ENCODE measurements at regions not wholly inside any gene's neighbourhood (a gene's known extent, or its start where the extent isn't known, plus 50 kb on each side); places are given as distances from the start of the nearest gene placed in this dataset.

DNA sequence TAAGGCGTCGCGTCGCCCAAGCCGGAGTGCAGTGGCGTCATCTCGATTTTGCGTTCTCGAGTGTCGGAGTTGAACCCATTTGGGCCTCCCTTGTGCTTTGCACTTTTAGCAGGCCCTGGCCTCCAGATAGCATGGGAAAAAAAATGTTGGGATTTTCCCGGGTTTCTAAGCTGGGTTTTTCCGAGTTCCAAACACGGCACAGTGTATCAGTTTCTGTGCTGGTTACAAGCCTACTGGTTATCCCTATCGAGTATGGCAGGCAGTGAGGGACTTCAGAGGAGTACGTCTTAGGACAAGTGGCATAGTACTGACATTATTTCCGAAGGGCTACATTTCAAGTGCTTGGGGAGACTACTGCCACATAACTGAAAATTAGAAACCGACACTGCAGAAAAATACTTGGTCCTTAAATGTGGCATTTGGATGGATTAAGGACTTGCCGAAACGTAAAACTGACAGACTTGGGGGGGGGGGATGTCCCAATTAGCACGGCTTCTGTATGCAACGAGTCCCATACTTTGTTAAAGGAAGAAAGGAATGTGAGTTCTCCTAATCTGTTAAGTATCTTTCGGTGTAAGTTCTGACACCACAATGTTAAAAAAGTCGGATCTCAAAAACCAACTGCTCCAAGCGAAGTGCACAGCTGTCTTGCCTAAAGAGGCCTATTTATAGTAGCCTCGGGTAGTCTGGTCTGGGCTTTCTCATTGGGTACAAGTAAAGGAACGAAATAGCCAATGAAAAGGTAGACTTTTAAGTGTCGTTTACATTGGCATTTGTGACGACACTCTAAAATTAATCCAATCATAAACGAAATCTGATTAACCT, 70.2 kb downstream of the HFE start:
- intact Hi-C loops (cut with DNase I; ENCODE audit: low total_unique reads) = loop anchor here (2.0 kb wide), 1 partner anchor 33 kb away; a partner anchor contains a TSS
- DNase-seq (ENCODE audit: low spot score in 2 of 2) = peak; percentile 90 to 92
- peak overlapping the region; percentile 95 for H3K4me3 ChIP-seq (ENCODE audit: low read depth, poor library complexity, severe bottlenecking)
- WGBS, 2 donors = 0 to 2% methylated on average over 29 of the region's 29 CpGs
- TF ChIP-seq POLR2A (IDR thresholded peaks at IDR 0.05) = peak in 1 of 2 donors; percentile 25
- TF ChIP-seq, protein P1, sequence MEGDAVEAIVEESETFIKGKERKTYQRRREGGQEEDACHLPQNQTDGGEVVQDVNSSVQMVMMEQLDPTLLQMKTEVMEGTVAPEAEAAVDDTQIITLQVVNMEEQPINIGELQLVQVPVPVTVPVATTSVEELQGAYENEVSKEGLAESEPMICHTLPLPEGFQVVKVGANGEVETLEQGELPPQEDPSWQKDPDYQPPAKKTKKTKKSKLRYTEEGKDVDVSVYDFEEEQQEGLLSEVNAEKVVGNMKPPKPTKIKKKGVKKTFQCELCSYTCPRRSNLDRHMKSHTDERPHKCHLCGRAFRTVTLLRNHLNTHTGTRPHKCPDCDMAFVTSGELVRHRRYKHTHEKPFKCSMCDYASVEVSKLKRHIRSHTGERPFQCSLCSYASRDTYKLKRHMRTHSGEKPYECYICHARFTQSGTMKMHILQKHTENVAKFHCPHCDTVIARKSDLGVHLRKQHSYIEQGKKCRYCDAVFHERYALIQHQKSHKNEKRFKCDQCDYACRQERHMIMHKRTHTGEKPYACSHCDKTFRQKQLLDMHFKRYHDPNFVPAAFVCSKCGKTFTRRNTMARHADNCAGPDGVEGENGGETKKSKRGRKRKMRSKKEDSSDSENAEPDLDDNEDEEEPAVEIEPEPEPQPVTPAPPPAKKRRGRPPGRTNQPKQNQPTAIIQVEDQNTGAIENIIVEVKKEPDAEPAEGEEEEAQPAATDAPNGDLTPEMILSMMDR (IDR thresholded peaks at IDR 0.05) = no peak

DNA sequence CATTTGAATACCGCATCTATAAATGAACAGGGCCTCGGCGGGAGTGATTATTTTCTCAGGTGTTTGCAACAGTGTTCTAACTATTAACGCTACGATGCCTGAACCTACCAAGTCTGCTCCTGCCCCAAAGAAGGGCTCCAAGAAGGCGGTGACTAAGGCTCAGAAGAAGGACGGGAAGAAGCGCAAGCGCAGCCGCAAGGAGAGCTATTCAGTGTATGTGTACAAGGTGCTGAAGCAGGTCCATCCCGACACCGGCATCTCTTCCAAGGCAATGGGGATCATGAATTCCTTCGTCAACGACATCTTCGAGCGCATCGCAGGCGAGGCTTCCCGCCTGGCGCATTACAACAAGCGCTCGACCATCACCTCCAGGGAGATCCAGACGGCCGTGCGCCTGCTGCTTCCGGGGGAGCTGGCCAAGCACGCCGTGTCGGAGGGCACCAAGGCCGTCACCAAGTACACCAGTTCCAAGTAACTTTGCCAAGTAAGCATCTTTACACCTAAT, 70.9 kb downstream of the HFE start:
- peak in 1 of 2 donors; percentile 96 for DNase-seq (ENCODE audit: low spot score in 2 of 2)
- peak overlapping the region; percentile 63 for H3K4me3 ChIP-seq (ENCODE audit: low read depth, poor library complexity, severe bottlenecking)
- intact Hi-C loops (cut with DNase I; ENCODE audit: low total_unique reads) = loop anchor here (2.0 kb wide), 1 partner anchor 33 kb away; a partner anchor contains a TSS
- 0% methylated on average over 30 of the region's 30 CpGs for WGBS, 2 donors
- TF ChIP-seq, protein P1 (IDR thresholded peaks at IDR 0.05) = no peak
- TF ChIP-seq POLR2A (IDR thresholded peaks at IDR 0.05) = peak in 1 of 2 donors; percentile 84

DNA sequence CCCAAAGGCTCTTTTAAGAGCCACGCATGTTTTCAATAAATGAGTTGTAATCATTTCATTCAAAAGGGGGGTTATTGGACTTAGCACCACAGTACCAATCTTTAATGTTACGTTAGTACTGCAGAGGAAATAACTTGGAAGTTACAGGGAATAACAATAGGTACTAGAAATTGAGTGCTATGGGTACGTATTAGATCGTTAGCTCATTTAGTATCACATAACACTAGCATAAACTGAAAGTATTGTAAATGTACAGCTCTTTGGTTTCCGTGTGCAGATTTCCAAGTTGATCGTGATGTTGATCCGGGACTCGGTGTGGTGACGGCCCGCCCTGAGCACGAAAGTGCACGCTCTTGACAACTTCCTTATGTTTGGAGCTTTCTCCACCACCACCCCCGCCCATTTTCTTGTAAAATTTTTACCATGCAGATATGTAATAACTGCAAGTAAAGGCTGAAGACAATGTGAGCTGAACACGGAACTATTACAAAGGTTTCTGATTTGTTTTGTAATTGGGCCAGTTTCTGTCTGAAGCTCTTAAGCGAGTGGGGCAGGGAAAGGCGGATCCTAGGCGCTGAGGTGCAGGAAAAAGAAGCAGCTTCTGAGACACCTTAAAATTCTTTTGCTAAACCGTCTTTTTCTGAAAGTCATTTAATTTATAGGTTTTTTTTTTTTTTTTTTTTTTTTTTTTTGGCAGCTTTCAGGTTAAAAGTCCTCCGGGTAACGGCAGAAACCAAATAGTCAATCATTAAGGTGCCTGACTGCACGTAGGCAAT, 71.5 kb downstream of the HFE start:
- DNase-seq (ENCODE audit: low spot score in 2 of 2) = peak; percentile 77 to 93

DNA sequence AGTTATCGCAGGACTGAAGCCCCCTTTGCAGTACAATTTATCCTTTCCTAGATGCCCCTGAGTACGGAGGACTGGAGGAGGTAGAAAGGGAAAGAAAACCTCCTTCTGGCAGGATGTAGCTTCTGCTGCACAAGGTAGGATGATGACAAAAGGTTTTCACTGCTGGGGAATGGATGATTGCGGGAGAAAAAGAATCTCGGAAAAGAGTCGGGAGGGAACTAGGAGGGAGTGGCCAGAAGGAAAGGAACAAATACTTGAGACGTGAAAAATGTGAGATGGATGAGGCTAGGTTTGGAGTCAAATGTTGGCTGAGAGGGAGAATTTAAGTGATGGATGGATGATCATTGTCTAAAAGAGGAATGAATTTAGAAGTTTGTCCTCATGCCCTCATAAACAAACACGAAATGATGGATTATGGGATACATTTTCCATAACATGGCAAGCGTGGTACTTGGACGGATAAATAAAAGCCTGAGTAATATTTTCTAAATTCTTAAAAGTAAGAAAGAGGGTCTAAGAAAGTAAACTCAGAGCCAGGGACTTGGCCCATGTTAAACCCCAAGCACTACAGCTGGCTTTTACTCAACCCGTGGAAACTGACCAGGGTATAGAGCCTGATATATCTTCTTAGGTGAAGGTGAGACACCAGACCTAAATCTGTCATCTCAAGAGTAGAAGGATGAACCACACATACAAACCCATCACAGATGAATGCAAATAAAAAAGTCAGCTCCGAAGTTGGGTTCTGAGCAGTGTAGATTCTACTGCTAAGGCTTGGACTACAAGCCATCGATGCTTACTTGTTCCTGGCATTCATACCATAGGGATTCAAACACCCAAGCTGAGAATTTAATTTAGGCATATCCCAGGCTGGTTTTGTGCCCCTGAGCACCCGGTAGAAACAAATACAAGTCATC, 72.4 kb downstream of the HFE start:
- intact Hi-C loops (cut with DNase I; ENCODE audit: low total_unique reads) = loop anchor here (2.0 kb wide), 1 partner anchor 35 kb away; a partner anchor contains a TSS
- peak overlapping the region; percentile 63 for H3K4me3 ChIP-seq (ENCODE audit: low read depth, poor library complexity, severe bottlenecking)
- no peak for DNase-seq (ENCODE audit: low spot score in 2 of 2)
- TF ChIP-seq POLR2A (IDR thresholded peaks at IDR 0.05) = no peak
- TF ChIP-seq, protein P1 (IDR thresholded peaks at IDR 0.05) = no peak
- 21% methylated on average over 13 of the region's 13 CpGs for WGBS, 2 donors

More for the DNA sequence above, 71.5 kb downstream of the HFE start:
- TF ChIP-seq, protein P1 (IDR thresholded peaks at IDR 0.05) = no peak
- TF ChIP-seq POLR2A (IDR thresholded peaks at IDR 0.05) = no peak
- H3K4me3 ChIP-seq (ENCODE audit: low read depth, poor library complexity, severe bottlenecking) = peak overlapping the region; percentile 63
- WGBS, 2 donors = 0% methylated on average over 21 of the region's 21 CpGs
- intact Hi-C loops (cut with DNase I; ENCODE audit: low total_unique reads) = loop anchor here (2.0 kb wide), 1 partner anchor 34 kb away; a partner anchor contains a TSS

DNA sequence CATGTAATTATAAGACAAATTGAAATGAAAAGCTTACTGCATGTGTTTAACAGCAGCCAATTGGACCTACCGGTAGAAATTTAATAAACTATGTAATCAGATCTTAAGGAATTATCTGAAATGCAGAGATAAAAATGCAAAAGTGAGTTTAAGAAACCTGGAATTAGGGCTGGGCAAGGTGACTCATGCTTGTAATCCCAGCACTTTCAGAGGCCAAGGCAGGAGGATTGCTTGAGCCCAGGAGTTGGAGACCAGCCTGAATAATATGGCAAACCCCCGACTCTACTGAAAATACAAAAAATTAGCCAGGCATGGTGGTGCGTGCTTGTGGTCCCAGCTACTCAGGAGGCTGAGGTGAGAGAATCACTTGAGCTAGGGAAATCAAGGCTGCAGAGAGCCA, 74.1 kb downstream of the HFE start:
- H3K4me3 ChIP-seq (ENCODE audit: low read depth, poor library complexity, severe bottlenecking) = no peak overlapping the region
- no peak for DNase-seq (ENCODE audit: low spot score in 2 of 2)
- WGBS, 2 donors = 87 to 90% methylated on average over 3 of the region's 3 CpGs
- TF ChIP-seq POLR2A (IDR thresholded peaks at IDR 0.05) = no peak
- TF ChIP-seq, protein P1 (IDR thresholded peaks at IDR 0.05) = no peak
- intact Hi-C loops (cut with DNase I; ENCODE audit: low total_unique reads) = no loop called here
